ENCODE measurements at regions not wholly inside any gene's neighbourhood (a gene's known extent, or its start where the extent isn't known, plus 50 kb on each side); places are given as distances from the start of the nearest gene placed in this dataset.

- TF ChIP-seq POLR2AphosphoS2 (IDR thresholded peaks at IDR 0.05; ENCODE audit: low read depth, low read length): no peak
- no peak for TF ChIP-seq POLR2A (IDR thresholded peaks at IDR 0.05; ENCODE audit: low read depth, low read length)
- TF ChIP-seq, protein P1, sequence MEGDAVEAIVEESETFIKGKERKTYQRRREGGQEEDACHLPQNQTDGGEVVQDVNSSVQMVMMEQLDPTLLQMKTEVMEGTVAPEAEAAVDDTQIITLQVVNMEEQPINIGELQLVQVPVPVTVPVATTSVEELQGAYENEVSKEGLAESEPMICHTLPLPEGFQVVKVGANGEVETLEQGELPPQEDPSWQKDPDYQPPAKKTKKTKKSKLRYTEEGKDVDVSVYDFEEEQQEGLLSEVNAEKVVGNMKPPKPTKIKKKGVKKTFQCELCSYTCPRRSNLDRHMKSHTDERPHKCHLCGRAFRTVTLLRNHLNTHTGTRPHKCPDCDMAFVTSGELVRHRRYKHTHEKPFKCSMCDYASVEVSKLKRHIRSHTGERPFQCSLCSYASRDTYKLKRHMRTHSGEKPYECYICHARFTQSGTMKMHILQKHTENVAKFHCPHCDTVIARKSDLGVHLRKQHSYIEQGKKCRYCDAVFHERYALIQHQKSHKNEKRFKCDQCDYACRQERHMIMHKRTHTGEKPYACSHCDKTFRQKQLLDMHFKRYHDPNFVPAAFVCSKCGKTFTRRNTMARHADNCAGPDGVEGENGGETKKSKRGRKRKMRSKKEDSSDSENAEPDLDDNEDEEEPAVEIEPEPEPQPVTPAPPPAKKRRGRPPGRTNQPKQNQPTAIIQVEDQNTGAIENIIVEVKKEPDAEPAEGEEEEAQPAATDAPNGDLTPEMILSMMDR (IDR thresholded peaks at IDR 0.05 in 2 of 3, conservative IDR thresholded peaks at IDR 0.05 in 1 of 3; ENCODE audit: control insufficient read depth in 2 of 3, extremely low read depth in 1 of 3, insufficient read depth in 1 of 3, low read depth in 3 of 3, low read length in 3 of 3): no peak
- no peak for TF ChIP-seq MAX (IDR thresholded peaks at IDR 0.05; ENCODE audit: low read depth, low read length)
- TF ChIP-seq JUND (IDR thresholded peaks at IDR 0.05; ENCODE audit: low read depth, low read length): no peak
- TF ChIP-seq RELA (IDR thresholded peaks at IDR 0.05; ENCODE audit: borderline replicate concordance, partially characterized antibody): no peak
- TF ChIP-seq ZSCAN29 (IDR thresholded peaks at IDR 0.05): no peak
- TF ChIP-seq ESRRA (IDR thresholded peaks at IDR 0.05; ENCODE audit: low read length): no peak
- TF ChIP-seq PAX8 (IDR thresholded peaks at IDR 0.05): no peak
- TF ChIP-seq GABPA (IDR thresholded peaks at IDR 0.05; ENCODE audit: low read depth): no peak
Observed at GRCh38 chr9:80720579-80720978, 968.8 kb downstream of the TLE1 start.

Measured in GM12878 (cell line).